GM12891 (cell line): ENCODE measurements at regions not wholly inside any gene's neighbourhood (a gene's known extent, or its start where the extent isn't known, plus 50 kb on each side); places are given as distances from the start of the nearest gene placed in this dataset.

Experiments
- POLR2A ChIP-seq: IDR thresholded peaks from 2 replicates; pipeline ENCODE4 v1.6.1; 2011; ENCODE audit warnings: low read depth, low read length, control low read depth
- POLR2AphosphoS5 ChIP-seq: IDR thresholded peaks from 2 replicates; pipeline ENCODE4 v1.6.1; 2011; ENCODE audit warnings: low read depth, low read length, control low read depth
- TAF1 ChIP-seq: IDR thresholded peaks from 2 replicates; pipeline ENCODE4 v1.6.1; 2011; ENCODE audit warnings: low read depth, low read length, control low read depth

- TF ChIP-seq TAF1: no peak
- no peak for TF ChIP-seq POLR2A
- TF ChIP-seq POLR2AphosphoS5: no peak
Measured at GRCh38 chr13:40231751-40232150, 434.7 kb downstream of the FOXO1 start.
